OCI-LY7 (cell line): ENCODE measurements at regions not wholly inside any gene's neighbourhood (a gene's known extent, or its start where the extent isn't known, plus 50 kb on each side); places are given as distances from the start of the nearest gene placed in this dataset.

Source experiments
- BruUV-seq: library from RNA; stranded (reverse); fragments of 400-500 nt; replicated peaks from 2 replicates; lab custom pipeline; 2021; lab: Mats Ljungman, UMichigan
- CTCF ChIA-PET: fragments of 300-600 bp; sonication (Branson Sonifier 250); formaldehyde crosslinking; loops from one replicate; lab custom pipeline; 2022; ENCODE audit warnings: antibody characterized with exemption; ENCODE audit not compliant: unreplicated experiment; lab: Charles Lee
- POLR2A ChIA-PET: fragments of 300-600 bp; sonication (Branson Sonifier 250); formaldehyde crosslinking; loops from one replicate; lab custom pipeline; 2022; ENCODE audit warnings: antibody characterized with exemption; lab: Charles Lee
- DNase-seq: peaks from one replicate; pipeline ENCODE4 v3.0.0-alpha.2; 2015; ENCODE audit warnings: low spot score
- H2AFZ ChIP-seq: fragments of 200-600 bp; sonication (generic), shearing (Covaris generic); 2 replicates; pipeline ENCODE4 v1.6.1; 2014; ENCODE audit warnings: mild to moderate bottlenecking, antibody characterized with exemption, low read length, moderate library complexity
- H3K27ac ChIP-seq: fragments of 200-600 bp; sonication (generic); 2 replicates; pipeline ENCODE4 v1.5.1; 2014; ENCODE audit warnings: mixed run types, low read depth, mild to moderate bottlenecking, moderate library complexity, low read length, inconsistent platforms; ENCODE audit not compliant: poor library complexity, severe bottlenecking
- H3K36me3 ChIP-seq: fragments of 200-600 bp; sonication (generic); 2 replicates; pipeline ENCODE4 v1.6.1; 2014; ENCODE audit warnings: mild to moderate bottlenecking, antibody characterized with exemption, low read length, moderate library complexity, mixed read lengths; ENCODE audit not compliant: insufficient read depth
- H3K4me1 ChIP-seq: fragments of 200-600 bp; sonication (generic); 2 replicates; pipeline ENCODE4 v1.5.1; 2014; ENCODE audit warnings: mild to moderate bottlenecking, low read length; ENCODE audit not compliant: insufficient read depth, poor library complexity, severe bottlenecking
- H3K4me2 ChIP-seq: fragments of 200-600 bp; sonication (generic); 2 replicates; pipeline ENCODE4 v1.6.1; 2014; ENCODE audit warnings: mild to moderate bottlenecking, low read length
- H3K4me3 ChIP-seq: fragments of 200-600 bp; sonication (generic); 2 replicates; pipeline ENCODE4 v1.5.1; 2014; ENCODE audit warnings: mild to moderate bottlenecking, low read depth, low read length; ENCODE audit not compliant: poor library complexity, severe bottlenecking
- H3K79me2 ChIP-seq: fragments of 200-600 bp; sonication (generic); 2 replicates; pipeline ENCODE4 v1.6.1; 2016; ENCODE audit warnings: low read depth, mild to moderate bottlenecking, low read length, moderate library complexity, mixed read lengths; ENCODE audit not compliant: insufficient read depth
- H3K9me2 ChIP-seq: fragments of 200-600 bp; sonication (generic); 2 replicates; pipeline ENCODE4 v1.6.1; 2016; ENCODE audit warnings: mild to moderate bottlenecking, low read length, mixed read lengths; ENCODE audit not compliant: insufficient read depth
- H3K9me3 ChIP-seq: fragments of 200-600 bp; sonication (generic); 2 replicates; pipeline ENCODE4 v1.6.1; 2014; ENCODE audit warnings: mild to moderate bottlenecking, mixed run types, low read length, mixed read lengths
- H4K20me1 ChIP-seq: fragments of 200-600 bp; sonication (generic); 2 replicates; pipeline ENCODE4 v1.6.1; 2014; ENCODE audit warnings: mild to moderate bottlenecking, antibody characterized with exemption, low read length, moderate library complexity, mixed read lengths; ENCODE audit not compliant: insufficient read depth
- EZH2phosphoT487 ChIP-seq: fragments of 200-600 bp; sonication (generic); IDR thresholded peaks from 2 replicates; pipeline ENCODE4 v1.6.1; 2018; ENCODE audit warnings: low read depth, borderline replicate concordance, mild to moderate bottlenecking, mixed run types, antibody characterized with exemption, low read length, moderate library complexity, mixed read lengths
- intact Hi-C: fragments of 100-400 bp; cut with micrococcal nuclease; formaldehyde crosslinking; loops from one replicate; pipeline ENCODE4 v1.10.0; 2022; ENCODE audit not compliant: unreplicated experiment
- TF ChIP-seq, protein P1 (sequence below): fragments of 200-600 bp; sonication (generic); conservative IDR thresholded peaks from 2 replicates; pipeline ENCODE4 v1.5.1; 2014; ENCODE audit warnings: mild to moderate bottlenecking, antibody characterized with exemption, low read length, moderate library complexity, mixed read lengths

DNA sequence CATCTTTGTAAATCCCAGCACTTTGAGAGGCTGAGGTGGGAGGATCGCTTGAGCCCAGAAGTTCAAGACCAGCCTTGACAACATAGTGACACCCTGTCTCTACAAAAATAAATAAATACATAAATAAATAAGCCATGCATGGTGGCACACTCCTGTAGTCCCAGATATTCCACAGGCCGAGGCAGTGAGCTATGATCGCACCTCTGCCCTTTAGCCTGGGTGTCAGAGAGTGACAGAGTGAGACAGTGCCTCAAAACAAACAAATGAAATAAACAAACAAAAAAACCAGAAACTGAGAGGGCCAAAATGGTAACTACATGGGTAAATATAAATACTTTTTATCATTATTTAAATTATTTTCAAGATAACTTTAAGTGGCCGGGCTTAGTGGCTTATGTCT lies 445.4 kb downstream of the ZIC1 start:
- Histone ChIP-seq H3K9me2 (no peaks in the 10 kb centered on the region), H3K4me3 (no peak overlapping the region), H3K27ac (no peak overlapping the region), H3K9me3 (no peaks in the 10 kb centered on the region), H3K4me2 (no peak overlapping the region), H4K20me1 (no peaks in the 10 kb centered on the region), H3K79me2 (no peaks in the 10 kb centered on the region), H2AFZ (no peak overlapping the region), H3K36me3 (no peaks in the 10 kb centered on the region), H3K4me1 (no peaks in the 10 kb centered on the region)
- BruUV-seq: no TSS peak
- POLR2A ChIA-PET: no interaction called here
- CTCF ChIA-PET: no interaction called here
- TF ChIP-seq EZH2phosphoT487: no peak
- TF ChIP-seq, protein P1, sequence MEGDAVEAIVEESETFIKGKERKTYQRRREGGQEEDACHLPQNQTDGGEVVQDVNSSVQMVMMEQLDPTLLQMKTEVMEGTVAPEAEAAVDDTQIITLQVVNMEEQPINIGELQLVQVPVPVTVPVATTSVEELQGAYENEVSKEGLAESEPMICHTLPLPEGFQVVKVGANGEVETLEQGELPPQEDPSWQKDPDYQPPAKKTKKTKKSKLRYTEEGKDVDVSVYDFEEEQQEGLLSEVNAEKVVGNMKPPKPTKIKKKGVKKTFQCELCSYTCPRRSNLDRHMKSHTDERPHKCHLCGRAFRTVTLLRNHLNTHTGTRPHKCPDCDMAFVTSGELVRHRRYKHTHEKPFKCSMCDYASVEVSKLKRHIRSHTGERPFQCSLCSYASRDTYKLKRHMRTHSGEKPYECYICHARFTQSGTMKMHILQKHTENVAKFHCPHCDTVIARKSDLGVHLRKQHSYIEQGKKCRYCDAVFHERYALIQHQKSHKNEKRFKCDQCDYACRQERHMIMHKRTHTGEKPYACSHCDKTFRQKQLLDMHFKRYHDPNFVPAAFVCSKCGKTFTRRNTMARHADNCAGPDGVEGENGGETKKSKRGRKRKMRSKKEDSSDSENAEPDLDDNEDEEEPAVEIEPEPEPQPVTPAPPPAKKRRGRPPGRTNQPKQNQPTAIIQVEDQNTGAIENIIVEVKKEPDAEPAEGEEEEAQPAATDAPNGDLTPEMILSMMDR: no peak
- intact Hi-C loops: no loop called here
- DNase-seq: no peak

DNA sequence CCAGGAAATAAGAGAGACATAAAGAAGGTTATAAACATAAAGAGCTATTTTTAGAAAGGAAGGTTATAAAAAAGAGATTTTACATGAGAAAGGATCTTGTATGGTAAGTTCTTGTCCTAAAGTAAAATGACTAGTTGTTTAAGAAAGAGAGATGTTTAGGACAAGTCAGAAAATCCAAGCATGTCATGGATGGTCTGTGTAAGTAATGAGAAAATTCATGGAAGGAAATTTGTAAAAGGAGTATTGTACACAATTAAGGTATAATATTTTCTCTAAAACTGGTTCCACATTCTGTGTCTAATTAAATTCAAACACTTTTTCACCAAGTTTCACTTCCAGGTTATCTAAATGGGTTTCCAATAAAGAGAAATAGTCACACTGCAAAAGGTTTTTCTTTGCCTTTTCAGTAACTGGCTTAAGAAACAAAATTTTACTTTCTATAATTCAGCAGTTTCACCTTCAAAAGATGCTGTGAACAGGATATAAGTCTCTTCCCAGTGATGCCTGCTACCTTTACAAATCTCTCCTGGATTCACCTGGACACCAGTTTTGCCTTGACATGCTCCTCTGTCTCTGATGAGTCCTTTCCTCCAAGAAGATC lies 455.7 kb downstream of the ZIC1 start:
- peak; percentile 5 for DNase-seq
- H3K79me2 ChIP-seq: no peaks in the 10 kb centered on the region
- no peak overlapping the region for H2AFZ ChIP-seq
- H3K27ac ChIP-seq: no peak overlapping the region
- no peak for TF ChIP-seq EZH2phosphoT487
- TF ChIP-seq, protein P1: no peak
- no peaks in the 10 kb centered on the region for H3K4me1 ChIP-seq
- intact Hi-C loops: no loop called here
- no peaks in the 10 kb centered on the region for H3K36me3 ChIP-seq
- POLR2A ChIA-PET: no interaction called here
- no TSS peak for BruUV-seq
- no peaks in the 10 kb centered on the region for H4K20me1 ChIP-seq
- CTCF ChIA-PET: no interaction called here
- H3K9me3 ChIP-seq: no peaks in the 10 kb centered on the region
- H3K4me3 ChIP-seq: no peak overlapping the region
- no peaks in the 10 kb centered on the region for H3K9me2 ChIP-seq
- H3K4me2 ChIP-seq: no peak overlapping the region

DNA sequence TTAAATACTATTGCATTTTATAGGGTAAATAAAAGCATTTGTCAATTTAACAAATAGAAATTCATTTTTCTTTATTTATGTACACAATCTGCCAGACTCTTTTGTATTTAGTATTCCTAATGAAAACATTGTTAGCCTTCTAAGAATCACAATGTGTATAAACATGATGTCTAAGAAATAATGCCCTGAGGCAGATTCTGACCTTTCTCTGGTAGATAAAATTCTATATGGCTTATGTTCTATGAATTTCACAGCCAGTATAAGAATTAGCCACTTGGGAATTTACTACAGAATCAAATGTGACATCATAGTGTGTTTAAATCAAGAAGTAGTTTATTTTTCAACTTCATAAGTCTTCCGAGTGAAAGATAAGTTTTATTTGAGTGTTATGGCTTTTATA lies 457.4 kb downstream of the ZIC1 start:
- Histone ChIP-seq H3K79me2 (no peaks in the 10 kb centered on the region), H3K36me3 (no peaks in the 10 kb centered on the region), H4K20me1 (no peaks in the 10 kb centered on the region), H3K4me2 (no peak overlapping the region), H3K9me2 (no peaks in the 10 kb centered on the region), H3K27ac (no peak overlapping the region), H3K4me1 (no peaks in the 10 kb centered on the region), H3K9me3 (no peaks in the 10 kb centered on the region), H2AFZ (no peak overlapping the region), H3K4me3 (no peak overlapping the region)
- no TSS peak for BruUV-seq
- TF ChIP-seq, protein P1: no peak
- no peak for TF ChIP-seq EZH2phosphoT487
- POLR2A ChIA-PET: interaction anchor here (0.6 to 0.7 kb wide), 3 partner anchors 74 to 371 kb away, joined by 3 to 4 read pairs (median 3); no protein-coding TSS in a partner anchor
- DNase-seq: no peak
- CTCF ChIA-PET: no interaction called here
- intact Hi-C loops: no loop called here
